ENCODE measurements at regions not wholly inside any gene's neighbourhood (a gene's known extent, or its start where the extent isn't known, plus 50 kb on each side); places are given as distances from the start of the nearest gene placed in this dataset.

GRCh38 chr18:30132959-30133358 lies 909.6 kb downstream of the DSC3 start:
- Histone ChIP-seq H3K27ac (no peak overlapping the region), H3K9me3 (no peaks in the 10 kb centered on the region), H3K4me3 (no peak overlapping the region), H3K27me3 (no peaks in the 10 kb centered on the region), H3K4me1 (no peaks in the 10 kb centered on the region), H3K36me3 (no peaks in the 10 kb centered on the region)
- TF ChIP-seq CTCF (IDR thresholded peaks at IDR 0.05), result no peak
- DNase-seq, result no peak
- no peak for ATAC-seq
- intact Hi-C loops (cut with DNase I), result no loop called here

GRCh38 chr18:30121397-30121796 lies 921.1 kb downstream of the DSC3 start:
- Histone ChIP-seq H3K27ac (no peak overlapping the region), H3K4me1 (no peaks in the 10 kb centered on the region), H3K9me3 (no peaks in the 10 kb centered on the region), H3K27me3 (no peaks in the 10 kb centered on the region), H3K36me3 (no peaks in the 10 kb centered on the region), H3K4me3 (no peak overlapping the region)
- intact Hi-C loops (cut with DNase I), result no loop called here
- no peak for ATAC-seq
- no peak for DNase-seq
- no peak for TF ChIP-seq CTCF (IDR thresholded peaks at IDR 0.05)

- Histone ChIP-seq H3K4me1 (no peaks in the 10 kb centered on the region), H3K9me3 (no peaks in the 10 kb centered on the region), H3K27me3 (no peaks in the 10 kb centered on the region), H3K4me3 (no peak overlapping the region), H3K27ac (no peak overlapping the region), H3K36me3 (no peaks in the 10 kb centered on the region)
- TF ChIP-seq CTCF (IDR thresholded peaks at IDR 0.05), result no peak
- intact Hi-C loops (cut with DNase I), result no loop called here
- ATAC-seq (no peak), DNase-seq (no peak)
Measured at GRCh38 chr18:30113454-30113853, 929.1 kb downstream of the DSC3 start.

- DNase-seq (no peak), ATAC-seq (no peak)
- Histone ChIP-seq H3K27ac (no peak overlapping the region), H3K4me3 (no peak overlapping the region), H3K9me3 (no peaks in the 10 kb centered on the region), H3K27me3 (no peaks in the 10 kb centered on the region), H3K4me1 (no peaks in the 10 kb centered on the region), H3K36me3 (no peaks in the 10 kb centered on the region)
- intact Hi-C loops (cut with DNase I), result no loop called here
- no peak for TF ChIP-seq CTCF (IDR thresholded peaks at IDR 0.05)
Measured at GRCh38 chr18:30106356-30106755, 936.2 kb downstream of the DSC3 start.

- intact Hi-C loops (cut with DNase I), result no loop called here
- ATAC-seq (no peak), DNase-seq (no peak)
- H3K9me3 ChIP-seq, result no peaks in the 10 kb centered on the region
- H3K27ac ChIP-seq, result no peak overlapping the region
- H3K4me3 ChIP-seq, result no peak overlapping the region
- no peaks in the 10 kb centered on the region for H3K4me1 ChIP-seq
- no peaks in the 10 kb centered on the region for H3K27me3 ChIP-seq
- no peaks in the 10 kb centered on the region for H3K36me3 ChIP-seq
- no peak for TF ChIP-seq CTCF (IDR thresholded peaks at IDR 0.05)
Measured at GRCh38 chr18:30103881-30104280, 938.7 kb downstream of the DSC3 start.

- Histone ChIP-seq H3K36me3 (no peaks in the 10 kb centered on the region), H3K9me3 (no peaks in the 10 kb centered on the region), H3K4me3 (no peak overlapping the region), H3K4me1 (no peaks in the 10 kb centered on the region), H3K27me3 (no peaks in the 10 kb centered on the region), H3K27ac (no peak overlapping the region)
- ATAC-seq, result no peak
- intact Hi-C loops (cut with DNase I), result no loop called here
- DNase-seq, result no peak
- no peak for TF ChIP-seq CTCF (IDR thresholded peaks at IDR 0.05)
Measured at GRCh38 chr18:30096796-30097195, 945.7 kb downstream of the DSC3 start.

Measured in upper lobe of right lung (tissue), 1 donor.